Endothelial cell of umbilical vein (primary cell): ENCODE measurements at regions not wholly inside any gene's neighbourhood (a gene's known extent, or its start where the extent isn't known, plus 50 kb on each side); places are given as distances from the start of the nearest gene placed in this dataset.

ENCODE experiments used
- BruUV-seq: library from RNA; stranded (reverse); fragments of 400-500 nt; replicated peaks from 2 replicates; lab custom pipeline; 2021; lab: Mats Ljungman, UMichigan
- CTCF ChIA-PET: fragments of 300-600, 350-600 bp; sonication (Branson Sonifier 250); formaldehyde crosslinking; loops from one replicate; lab custom pipeline; 2021; ENCODE audit warnings: antibody characterized with exemption, inconsistent platforms; lab: Charles Lee
- POLR2A ChIA-PET: fragments of 300-600, 350-600 bp; sonication (Branson Sonifier 250); formaldehyde crosslinking; loops from one replicate; lab custom pipeline; 2021; ENCODE audit warnings: antibody characterized with exemption, inconsistent platforms; lab: Charles Lee
- DNase-seq: peaks from one replicate; pipeline ENCODE4 v3.0.0-alpha.2; 2011; ENCODE audit warnings: low read depth, low spot score
- FAIRE-seq: peaks from 2 replicates; lab custom pipeline; 2011; peaks lifted over from hg19 to GRCh38; lab: Jason Lieb, UNC
- H2AFZ ChIP-seq: 2 replicates; pipeline ENCODE4 v1.6.0; 2012; ENCODE audit warnings: low read depth, low read length, control low read depth, inconsistent platforms
- H3K27ac ChIP-seq: 2 replicates; pipeline ENCODE4 v1.5.1; 2011; ENCODE audit warnings: low read depth, mild to moderate bottlenecking, control low read depth, low read length, moderate library complexity; ENCODE audit not compliant: insufficient read depth
- H3K27me3 ChIP-seq, 2 experiments: 2 replicates each; pipeline versions ENCODE4 v1.6.0 to v1.6.1; 2011; ENCODE audit warnings: low read length in 2 of 2, mixed read lengths in 1 of 2; ENCODE audit not compliant: control insufficient read depth in 2 of 2, insufficient read depth in 2 of 2
- H3K36me3 ChIP-seq, 2 experiments: 2 replicates in 1 of 2; 3 replicates in 1 of 2; pipeline ENCODE4 v1.5.1; 2011; ENCODE audit warnings: low read length in 2 of 2, mild to moderate bottlenecking in 1 of 2, moderate library complexity in 1 of 2; ENCODE audit not compliant: control insufficient read depth in 2 of 2, insufficient read depth in 2 of 2; ENCODE audit errors: extremely low read depth in 1 of 2
- H3K4me1 ChIP-seq: 3 replicates; pipeline ENCODE4 v1.5.1; 2011; ENCODE audit warnings: mild to moderate bottlenecking, low read length; ENCODE audit not compliant: control insufficient read depth, insufficient read depth; ENCODE audit errors: extremely low read depth
- H3K4me2 ChIP-seq: 2 replicates; pipeline ENCODE4 v1.6.1; 2011; ENCODE audit warnings: low read length, control low read depth, mixed read lengths; ENCODE audit not compliant: insufficient read depth
- H3K4me3 ChIP-seq, 3 experiments: fragments of 200-600 bp in 1 of 3; sonication (generic), shearing (Covaris generic) in 1 of 3; replicated peaks in 1 of 3; 2 replicates each; pipeline ENCODE4 v1.5.1; 2011 to 2016; ENCODE audit warnings: control low read depth in 3 of 3, low read length in 3 of 3, mild to moderate bottlenecking in 2 of 3, inconsistent platforms in 1 of 3, low read depth in 1 of 3, moderate library complexity in 1 of 3; ENCODE audit not compliant: insufficient read depth in 1 of 3
- H3K79me2 ChIP-seq: 2 replicates; pipeline ENCODE4 v1.6.0; 2012; ENCODE audit warnings: low read length, inconsistent platforms; ENCODE audit not compliant: control insufficient read depth, insufficient read depth
- H3K9ac ChIP-seq: replicated peaks from 2 replicates; pipeline ENCODE3; 2011; ENCODE audit warnings: low read length, control low read depth; ENCODE audit not compliant: insufficient read depth; ENCODE audit errors: extremely low read depth
- H3K9me1 ChIP-seq: replicated peaks from 3 replicates; pipeline ENCODE4 v1.6.0; 2011; ENCODE audit warnings: mild to moderate bottlenecking, low read length; ENCODE audit not compliant: control insufficient read depth, insufficient read depth; ENCODE audit errors: extremely low read depth
- H3K9me3 ChIP-seq: replicated peaks from 2 replicates; pipeline ENCODE4 v1.5.1; 2012; ENCODE audit warnings: low read length, inconsistent platforms; ENCODE audit not compliant: control insufficient read depth, insufficient read depth
- H4K20me1 ChIP-seq: replicated peaks from 2 replicates; pipeline ENCODE3; 2011; ENCODE audit warnings: mild to moderate bottlenecking, low read length; ENCODE audit not compliant: control insufficient read depth, insufficient read depth; ENCODE audit errors: extremely low read depth
- CTCF ChIP-seq, 2 donors: IDR thresholded peaks; 1 replicate in 1 of 2; 2 replicates in 1 of 2; pipeline ENCODE4 v1.5.1; 2011; ENCODE audit warnings: low read length in 2 of 2, mild to moderate bottlenecking in 2 of 2, moderate library complexity in 2 of 2, control low read depth in 1 of 2, inconsistent platforms in 1 of 2, low read depth in 1 of 2; ENCODE audit not compliant: insufficient read depth in 1 of 2; ENCODE audit errors: extremely low read depth in 1 of 2
- EZH2 ChIP-seq: IDR thresholded peaks from 2 replicates; pipeline ENCODE4 v1.6.1; 2012; ENCODE audit warnings: borderline replicate concordance, low read depth, mild to moderate bottlenecking, moderate library complexity, low read length, inconsistent platforms; ENCODE audit not compliant: severe bottlenecking
- FOS ChIP-seq: IDR thresholded peaks from 2 replicates; pipeline ENCODE4 v1.6.1; 2011; ENCODE audit warnings: mild to moderate bottlenecking, low read length, moderate library complexity, borderline replicate concordance; ENCODE audit not compliant: insufficient read depth
- GATA2 ChIP-seq: IDR thresholded peaks from 2 replicates; pipeline ENCODE4 v1.7.0; 2011; ENCODE audit warnings: low read depth, mild to moderate bottlenecking, moderate library complexity, mixed read lengths, low read length; ENCODE audit not compliant: insufficient read length, insufficient read depth
- JUN ChIP-seq: IDR thresholded peaks from 2 replicates; pipeline ENCODE4 v1.6.1; 2011; ENCODE audit warnings: borderline replicate concordance, low read depth; ENCODE audit not compliant: insufficient read length, insufficient read depth
- MAX ChIP-seq: IDR thresholded peaks from 2 replicates; pipeline ENCODE4 v1.6.1; 2011; ENCODE audit not compliant: insufficient read depth, insufficient read length
- MYC ChIP-seq: IDR thresholded peaks from one replicate; pipeline ENCODE4 v1.6.1; 2011; ENCODE audit warnings: mild to moderate bottlenecking, low read depth, low read length
- POLR2A ChIP-seq: IDR thresholded peaks from 2 replicates; pipeline ENCODE4 v1.6.1; 2012; ENCODE audit warnings: low read depth, mild to moderate bottlenecking, control low read depth, low read length
- POLR2AphosphoS5 ChIP-seq: IDR thresholded peaks from 2 replicates; pipeline ENCODE4 v1.6.1; 2012; ENCODE audit warnings: low read depth, mild to moderate bottlenecking, control low read depth, low read length, moderate library complexity; ENCODE audit not compliant: insufficient read depth
- dilution Hi-C: fragments of 300-500 bp; cut with MboI; formaldehyde crosslinking; loops from one replicate; pipeline ENCODE4 v1.15.0; 2019; ENCODE audit warnings: low sequenced_read_pairs; ENCODE audit not compliant: extremely low pct_ligation_motif_present
- intact Hi-C: fragments of 100-400 bp; cut with micrococcal nuclease; formaldehyde crosslinking; loops from one replicate; pipeline ENCODE4 v1.10.0; 2022

DNA sequence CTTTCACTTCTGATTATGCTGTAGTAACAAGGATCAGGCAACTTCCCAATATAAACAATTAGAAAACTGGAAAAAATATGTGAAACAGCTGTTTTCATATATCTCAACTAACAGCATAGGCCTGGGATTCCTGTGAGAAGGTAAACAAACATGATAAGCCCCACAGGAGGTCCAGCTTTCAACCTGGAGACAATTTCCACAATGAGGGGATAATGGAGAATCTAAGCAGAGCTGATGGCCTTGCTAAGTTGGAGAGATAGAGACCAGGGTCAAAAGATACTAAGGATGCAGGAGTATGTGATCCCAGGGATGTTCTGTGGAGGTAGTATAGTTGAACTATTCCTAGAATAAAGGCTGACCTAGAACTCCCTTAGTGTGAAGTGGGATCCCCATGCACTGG, 452.3 kb upstream of the ACTRT1 start:
- H3K27me3 ChIP-seq = no peaks in the 10 kb centered on the region
- H3K36me3 ChIP-seq = no peaks in the 10 kb centered on the region
- no peaks in the 10 kb centered on the region for H4K20me1 ChIP-seq
- no TSS peak for BruUV-seq
- H3K9me1 ChIP-seq = no peaks in the 10 kb centered on the region
- H3K4me1 ChIP-seq = no peaks in the 10 kb centered on the region
- CTCF ChIA-PET = no interaction called here
- H3K9me3 ChIP-seq = no peaks in the 10 kb centered on the region
- intact Hi-C loops = no loop called here
- no peak overlapping the region for H3K4me2 ChIP-seq
- H2AFZ ChIP-seq = no peak overlapping the region
- dilution Hi-C loops = no loop called here
- H3K79me2 ChIP-seq = no peaks in the 10 kb centered on the region
- POLR2A ChIA-PET = no interaction called here
- DNase-seq (no peak), FAIRE-seq (no peak)
- H3K9ac ChIP-seq = no peak overlapping the region
- no peak overlapping the region for H3K4me3 ChIP-seq
- no peak overlapping the region for H3K27ac ChIP-seq
- TF ChIP-seq FOS (no peak), GATA2 (no peak), CTCF (IDR thresholded peaks at IDR 0.05; ENCODE audit: extremely low read depth in 1 of 2, insufficient read depth in 1 of 2, low read depth in 1 of 2, low read length in 2 of 2) (no peak), POLR2AphosphoS5 (no peak), MYC (no peak), POLR2A (no peak), EZH2 (no peak), MAX (no peak), JUN (no peak)
